Sigmoid colon (tissue), 6 donors: ENCODE measurements at regions not wholly inside any gene's neighbourhood (a gene's known extent, or its start where the extent isn't known, plus 50 kb on each side); places are given as distances from the start of the nearest gene placed in this dataset.

Experiments used
- DNase-seq: peaks from one replicate; pipeline ENCODE4 v3.0.0-alpha.2; 2019
- H3K27ac ChIP-seq, 4 donors: fragments of 200-600 bp; sonication (generic); one replicate each; pipeline ENCODE4 v1.5.1; 2016 to 2019; ENCODE audit warnings: mild to moderate bottlenecking in 1 of 4
- H3K27me3 ChIP-seq, 3 donors: fragments of 200-600 bp; sonication (generic); one replicate each; pipeline ENCODE4 v1.5.1; 2019; ENCODE audit warnings: mild to moderate bottlenecking in 1 of 3
- H3K36me3 ChIP-seq, 4 donors: fragments of 200-600 bp; sonication (generic); one replicate each; pipeline ENCODE4 v1.5.1; 2016 to 2019
- H3K4me1 ChIP-seq, 4 donors: fragments of 200-600 bp; sonication (generic); one replicate each; pipeline ENCODE4 v1.5.1; 2017 to 2019
- H3K4me3 ChIP-seq, 4 donors: fragments of 200-600 bp; sonication (generic); one replicate each; pipeline ENCODE4 v1.5.1; 2017 to 2019; ENCODE audit warnings: mild to moderate bottlenecking in 2 of 4, moderate library complexity in 1 of 4
- H3K9me3 ChIP-seq, 4 donors: fragments of 200-600 bp in 3 of 4; sonication (generic) in 3 of 4; one replicate each; pipeline versions ENCODE4 v1.5.1 to v1.6.1; 2013 to 2019
- EP300 ChIP-seq, 4 donors: sonication (generic); formaldehyde crosslinking; IDR thresholded peaks; one replicate each; pipeline ENCODE4 v1.6.1; 2017; ENCODE audit warnings: antibody characterized with exemption in 4 of 4
- POLR2A ChIP-seq, 2 donors: fragments of 450-650 bp; IDR thresholded peaks; one replicate each; pipeline ENCODE4 v1.6.1; 2016; ENCODE audit warnings: antibody characterized with exemption in 2 of 2, mild to moderate bottlenecking in 2 of 2, moderate library complexity in 2 of 2
- POLR2AphosphoS5 ChIP-seq, 4 donors: sonication (generic); formaldehyde crosslinking; IDR thresholded peaks; one replicate each; pipeline ENCODE4 v1.6.1; 2017; ENCODE audit warnings: antibody characterized with exemption in 4 of 4
- WGBS, 2 donors: extraction: QIAGEN DNeasy Blood & Tissue Kit; methylation state at CpG; one replicate each; pipeline ENCODE4 v1.1.7; 2013; 5-methylcytosine and 5-hydroxymethylcytosine counted together
- intact Hi-C: fragments of 100-400 bp; cut with DNase I; formaldehyde crosslinking; loops from one replicate; pipeline ENCODE4 v1.15.1; 2023
- TF ChIP-seq, protein P1 (sequence below), 4 experiments: fragments of 450-650 bp in 3 of 4; fragments of 200-600 bp in 1 of 4; IDR thresholded peaks; one replicate each; pipeline ENCODE4 v1.5.1; 2016 to 2019; ENCODE audit warnings: antibody characterized with exemption in 4 of 4, mild to moderate bottlenecking in 3 of 4, moderate library complexity in 2 of 4
- donor health status: healthy with polysubstance abuse.
- donor health status: healthy.

DNA sequence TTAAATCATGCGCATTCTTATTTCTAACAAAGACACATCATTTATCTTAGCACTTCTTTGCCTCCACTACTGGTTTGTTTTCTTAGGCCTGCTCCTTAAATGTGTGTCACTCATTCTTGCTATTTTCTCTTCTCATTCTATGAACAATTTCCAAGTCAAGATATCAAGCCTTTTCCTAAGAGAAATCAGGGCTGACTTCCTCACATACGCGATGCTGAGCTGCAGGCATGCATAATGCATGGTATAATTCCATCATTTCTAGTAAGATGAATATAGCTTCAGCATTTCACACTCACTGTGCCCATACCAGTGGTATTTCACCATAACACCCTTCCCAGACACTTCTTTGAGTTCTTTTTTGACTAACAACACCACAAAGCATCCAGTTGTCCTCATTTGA, 838.9 kb upstream of the DDX18 start:
- 95 to 96% methylated on average over 3 of the region's 3 CpGs for WGBS, 2 donors
- Histone ChIP-seq H3K36me3 (no peaks in the 10 kb centered on the region), H3K4me1 (no peaks in the 10 kb centered on the region), H3K27me3 (no peaks in the 10 kb centered on the region), H3K9me3 (no peaks in the 10 kb centered on the region), H3K4me3 (no peak overlapping the region), H3K27ac (no peak overlapping the region)
- intact Hi-C loops: no loop called here
- no peak for TF ChIP-seq POLR2A (IDR thresholded peaks at IDR 0.05)
- no peak for TF ChIP-seq POLR2AphosphoS5 (IDR thresholded peaks at IDR 0.05)
- TF ChIP-seq EP300 (IDR thresholded peaks at IDR 0.05): no peak
- TF ChIP-seq, protein P1, sequence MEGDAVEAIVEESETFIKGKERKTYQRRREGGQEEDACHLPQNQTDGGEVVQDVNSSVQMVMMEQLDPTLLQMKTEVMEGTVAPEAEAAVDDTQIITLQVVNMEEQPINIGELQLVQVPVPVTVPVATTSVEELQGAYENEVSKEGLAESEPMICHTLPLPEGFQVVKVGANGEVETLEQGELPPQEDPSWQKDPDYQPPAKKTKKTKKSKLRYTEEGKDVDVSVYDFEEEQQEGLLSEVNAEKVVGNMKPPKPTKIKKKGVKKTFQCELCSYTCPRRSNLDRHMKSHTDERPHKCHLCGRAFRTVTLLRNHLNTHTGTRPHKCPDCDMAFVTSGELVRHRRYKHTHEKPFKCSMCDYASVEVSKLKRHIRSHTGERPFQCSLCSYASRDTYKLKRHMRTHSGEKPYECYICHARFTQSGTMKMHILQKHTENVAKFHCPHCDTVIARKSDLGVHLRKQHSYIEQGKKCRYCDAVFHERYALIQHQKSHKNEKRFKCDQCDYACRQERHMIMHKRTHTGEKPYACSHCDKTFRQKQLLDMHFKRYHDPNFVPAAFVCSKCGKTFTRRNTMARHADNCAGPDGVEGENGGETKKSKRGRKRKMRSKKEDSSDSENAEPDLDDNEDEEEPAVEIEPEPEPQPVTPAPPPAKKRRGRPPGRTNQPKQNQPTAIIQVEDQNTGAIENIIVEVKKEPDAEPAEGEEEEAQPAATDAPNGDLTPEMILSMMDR (IDR thresholded peaks at IDR 0.05): no peak
- no peak for DNase-seq

DNA sequence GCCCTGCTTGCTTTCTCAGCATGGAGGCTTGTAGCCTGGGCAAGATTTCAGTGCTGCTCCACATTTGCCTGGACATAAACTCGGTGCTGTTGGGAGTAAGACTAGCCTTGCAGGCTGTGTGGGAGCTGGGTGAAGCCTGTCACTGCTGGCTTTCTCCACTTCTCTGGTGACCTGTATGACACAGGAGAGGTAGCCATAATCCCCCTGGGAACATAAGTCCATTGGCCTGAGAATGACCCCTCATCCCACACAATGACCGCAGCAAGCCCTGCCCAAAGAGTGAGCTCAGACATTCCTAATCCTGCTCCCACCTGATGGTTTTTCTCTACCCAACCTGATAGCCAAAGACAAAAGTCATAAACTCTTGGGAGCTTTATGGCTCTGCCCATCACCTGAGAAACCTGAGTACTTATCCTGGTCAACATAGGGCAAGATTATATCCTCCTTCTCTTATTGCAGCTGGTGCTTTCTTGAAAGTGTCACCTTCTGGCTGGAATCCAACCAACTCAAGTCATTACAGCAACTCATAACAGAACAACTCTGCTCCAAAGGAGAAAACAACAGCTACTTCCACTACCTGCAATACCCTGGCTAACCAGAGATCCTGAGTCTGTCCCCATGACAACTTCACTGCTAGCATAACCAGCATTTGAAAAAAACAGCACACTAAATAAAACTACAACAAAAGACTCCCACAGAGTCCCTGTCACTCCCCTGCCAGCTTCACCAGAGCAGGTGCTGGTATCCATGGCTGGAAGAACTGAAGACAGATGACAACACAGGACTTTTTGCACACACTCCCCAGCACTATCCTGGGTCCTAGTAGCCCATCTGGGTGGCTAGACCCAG, 834.4 kb upstream of the DDX18 start:
- H3K36me3 ChIP-seq: no peaks in the 10 kb centered on the region
- TF ChIP-seq POLR2A (IDR thresholded peaks at IDR 0.05) (no peak), EP300 (IDR thresholded peaks at IDR 0.05) (no peak), POLR2AphosphoS5 (IDR thresholded peaks at IDR 0.05) (no peak)
- TF ChIP-seq, protein P1 (IDR thresholded peaks at IDR 0.05): no peak

DNA sequence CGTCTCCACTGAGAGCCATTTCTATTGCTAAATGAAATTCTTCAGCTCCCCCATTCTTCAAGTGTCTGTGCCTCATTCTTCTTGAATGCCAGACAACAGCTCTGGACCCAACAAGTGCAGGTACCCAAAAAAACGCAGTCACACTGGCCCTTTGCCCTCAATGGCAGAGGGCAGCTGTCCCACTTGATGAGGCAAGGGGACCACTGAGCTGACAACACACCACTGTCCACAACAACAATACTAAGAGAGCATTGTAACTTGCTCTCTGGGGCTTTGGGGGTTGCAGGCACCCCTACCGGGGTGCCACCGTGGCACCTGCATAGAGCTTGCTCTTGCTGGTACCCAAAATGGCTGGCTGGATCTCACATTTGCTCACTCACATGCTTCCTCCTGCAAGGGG, 827.0 kb upstream of the DDX18 start:
- intact Hi-C loops: no loop called here
- H3K27ac ChIP-seq: no peak overlapping the region
- 85 to 91% methylated on average over 4 of the region's 4 CpGs for WGBS, 2 donors
- H3K4me3 ChIP-seq: no peak overlapping the region
- no peaks in the 10 kb centered on the region for H3K27me3 ChIP-seq
- no peak for TF ChIP-seq EP300 (IDR thresholded peaks at IDR 0.05)
- TF ChIP-seq POLR2A (IDR thresholded peaks at IDR 0.05): no peak
- TF ChIP-seq POLR2AphosphoS5 (IDR thresholded peaks at IDR 0.05): no peak
- TF ChIP-seq, protein P1 (IDR thresholded peaks at IDR 0.05): no peak
- no peaks in the 10 kb centered on the region for H3K4me1 ChIP-seq
- H3K36me3 ChIP-seq: no peaks in the 10 kb centered on the region
- DNase-seq: no peak
- H3K9me3 ChIP-seq: no peaks in the 10 kb centered on the region

More for the DNA sequence above, 834.4 kb upstream of the DDX18 start:
- no peak for DNase-seq
- intact Hi-C loops: no loop called here
- Histone ChIP-seq H3K4me3 (no peak overlapping the region), H3K9me3 (no peaks in the 10 kb centered on the region), H3K27ac (no peak overlapping the region), H3K27me3 (no peaks in the 10 kb centered on the region), H3K4me1 (no peaks in the 10 kb centered on the region)
- 81 to 92% methylated on average over 2 of the region's 2 CpGs for WGBS, 2 donors

DNA sequence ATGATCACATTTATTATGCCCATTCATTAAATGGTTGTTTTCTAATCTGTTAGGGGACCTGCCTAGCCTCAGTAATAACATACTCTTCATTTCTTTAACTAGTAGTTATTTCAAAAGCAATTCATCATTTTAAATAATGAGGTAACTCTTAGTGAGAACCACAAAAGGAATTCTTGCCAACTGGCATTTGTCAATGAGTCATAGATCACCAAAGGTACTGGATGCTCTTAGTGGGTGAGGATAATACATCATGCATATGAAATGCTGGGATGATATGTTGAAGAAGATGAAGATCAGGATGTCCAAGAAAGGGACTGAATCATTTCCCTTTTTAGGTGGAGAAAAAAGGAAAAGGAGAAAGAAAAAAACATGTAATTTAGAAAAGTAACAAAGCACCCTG, 826.2 kb upstream of the DDX18 start:
- Histone ChIP-seq H3K27me3 (no peaks in the 10 kb centered on the region), H3K4me1 (no peaks in the 10 kb centered on the region), H3K9me3 (no peaks in the 10 kb centered on the region), H3K4me3 (no peak overlapping the region), H3K36me3 (no peaks in the 10 kb centered on the region), H3K27ac (no peak overlapping the region)
- no peak for DNase-seq
- intact Hi-C loops: no loop called here
- no peak for TF ChIP-seq POLR2AphosphoS5 (IDR thresholded peaks at IDR 0.05)
- no peak for TF ChIP-seq POLR2A (IDR thresholded peaks at IDR 0.05)
- TF ChIP-seq EP300 (IDR thresholded peaks at IDR 0.05): no peak
- TF ChIP-seq, protein P1 (IDR thresholded peaks at IDR 0.05): no peak

DNA sequence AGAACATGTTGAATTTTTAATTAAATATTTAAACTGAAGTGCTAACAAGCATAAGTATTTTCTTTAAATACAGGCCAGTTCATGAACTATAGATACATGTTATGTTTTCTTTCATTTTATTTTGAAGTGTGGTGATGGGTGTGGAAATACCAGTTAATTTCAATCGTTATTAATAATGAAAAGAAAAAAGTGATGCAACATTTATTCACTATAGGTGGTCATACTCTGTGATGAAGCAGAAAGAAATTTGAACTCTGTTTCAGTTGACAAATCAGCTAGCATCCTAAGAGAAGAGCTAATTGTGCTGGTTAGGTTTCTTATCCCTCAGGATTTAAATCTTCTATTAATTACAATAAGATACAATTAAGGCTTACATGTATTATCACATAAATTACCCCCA, 795.1 kb upstream of the DDX18 start:
- H3K9me3 ChIP-seq: no peaks in the 10 kb centered on the region
- H3K4me1 ChIP-seq: no peaks in the 10 kb centered on the region
- H3K27me3 ChIP-seq: no peaks in the 10 kb centered on the region
- TF ChIP-seq POLR2AphosphoS5 (IDR thresholded peaks at IDR 0.05) (no peak), POLR2A (IDR thresholded peaks at IDR 0.05) (no peak), EP300 (IDR thresholded peaks at IDR 0.05) (no peak)
- TF ChIP-seq, protein P1 (IDR thresholded peaks at IDR 0.05): no peak
- no peak overlapping the region for H3K4me3 ChIP-seq
- no peak for DNase-seq
- WGBS, 2 donors: 74 to 79% methylated on average over 1 of the region's 1 CpG
- intact Hi-C loops: no loop called here
- no peak overlapping the region for H3K27ac ChIP-seq
- H3K36me3 ChIP-seq: no peaks in the 10 kb centered on the region
